Fibroblast of skin of right quadriceps (primary cell): ENCODE measurements at regions not wholly inside any gene's neighbourhood (a gene's known extent, or its start where the extent isn't known, plus 50 kb on each side); places are given as distances from the start of the nearest gene placed in this dataset.
A peak's percentile ranks its signal among the peaks of the same experiment; 100 is the strongest.

ENCODE experiments used
- DNase-seq: peaks from one replicate; pipeline ENCODE4 v3.0.0-alpha.2; 2013

DNA sequence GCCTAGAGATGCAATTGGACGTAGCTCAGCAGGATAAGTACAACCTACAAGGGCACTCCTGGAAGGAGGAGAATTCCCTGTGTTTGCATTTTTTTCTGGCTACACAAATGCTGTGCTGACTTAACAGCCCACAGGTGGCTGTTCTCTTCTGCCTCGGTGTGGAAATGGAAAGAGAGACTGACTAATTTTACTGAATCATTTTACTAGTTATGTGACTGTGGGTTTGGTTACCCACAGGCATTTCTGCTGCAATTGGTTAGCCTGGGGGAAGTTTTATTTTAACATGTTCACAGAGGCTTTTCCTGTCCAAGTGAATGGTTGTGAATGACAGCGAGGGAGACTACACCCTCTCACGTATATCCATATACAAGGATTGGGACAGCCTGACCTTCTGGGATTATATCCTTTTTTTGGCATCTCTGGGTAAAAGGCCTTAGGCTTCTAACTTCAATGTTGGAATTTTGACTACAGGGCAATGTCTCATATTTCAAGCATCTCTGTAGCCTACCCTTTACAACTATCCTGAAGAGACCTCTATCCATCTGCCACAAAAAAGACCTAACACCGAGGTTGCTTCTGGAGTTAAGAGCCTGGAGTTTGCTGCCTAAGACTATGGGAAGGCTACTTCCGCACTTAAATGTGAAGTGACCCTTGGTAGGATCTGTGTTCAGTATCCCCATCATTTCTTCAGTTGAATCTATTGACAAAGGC lies 67.2 kb upstream of the TP63 start:
- DNase-seq: peak; percentile 95

DNA sequence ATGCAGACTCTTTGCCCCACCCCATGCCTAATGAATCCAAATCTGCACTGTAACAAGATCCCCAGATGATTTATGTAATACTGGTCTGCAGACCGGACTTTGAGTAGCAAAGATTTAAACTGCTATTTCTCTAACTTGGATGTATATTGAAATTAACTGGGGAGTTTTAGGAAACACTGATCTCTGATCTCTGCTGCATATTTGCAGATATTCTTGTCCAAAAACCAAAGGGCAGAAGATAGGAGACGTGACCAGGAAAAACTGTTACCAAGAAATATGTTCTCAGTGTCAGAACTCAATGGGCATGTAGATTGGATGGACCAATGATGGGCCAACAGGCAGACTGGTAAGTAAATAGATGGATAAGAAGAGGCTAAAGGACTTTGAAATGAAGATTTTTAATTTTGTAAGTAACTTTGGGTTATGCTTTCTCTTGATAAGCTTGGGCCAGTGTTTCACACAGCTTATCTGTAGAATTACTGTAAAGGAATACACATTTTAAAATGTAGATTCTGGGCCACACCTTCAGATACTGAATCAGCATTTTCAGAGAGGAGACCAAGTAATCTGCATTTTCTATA lies 64.5 kb upstream of the TP63 start:
- DNase-seq: no peak

- no peak for DNase-seq
Observed at GRCh38 chr3:189567322-189567721, 63.9 kb upstream of the TP63 start.

DNA sequence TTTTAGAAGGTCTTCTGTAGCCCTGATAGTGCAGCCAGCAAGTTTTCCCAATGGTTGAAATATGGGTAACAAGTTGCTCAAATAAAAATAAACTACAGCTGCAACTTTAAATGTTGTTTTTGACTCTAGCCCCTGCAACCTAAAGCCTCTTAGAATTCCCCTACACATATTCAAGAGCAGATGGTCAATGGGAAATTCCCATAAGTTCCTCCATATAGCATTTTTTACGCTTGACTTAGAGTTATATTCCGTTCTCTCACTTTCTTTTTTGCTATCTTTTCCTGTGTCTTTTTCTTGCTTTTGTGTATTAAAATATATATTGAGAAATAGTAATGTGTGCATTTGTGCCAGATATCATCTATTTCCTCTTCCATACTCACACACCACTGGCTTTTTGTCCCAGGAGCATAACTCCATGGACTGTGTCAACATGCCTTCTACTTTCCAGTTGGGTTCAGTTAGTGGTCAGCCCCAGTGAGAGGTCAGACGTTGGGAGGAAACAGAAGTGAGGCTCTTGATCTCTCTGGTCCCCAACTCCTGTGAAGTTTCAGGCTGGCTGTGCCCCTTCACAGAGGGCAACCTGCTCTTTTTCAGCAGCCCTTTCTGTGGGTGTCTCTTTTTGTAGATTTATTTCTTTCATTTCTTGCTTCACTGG lies 63.3 kb upstream of the TP63 start:
- no peak for DNase-seq

DNA sequence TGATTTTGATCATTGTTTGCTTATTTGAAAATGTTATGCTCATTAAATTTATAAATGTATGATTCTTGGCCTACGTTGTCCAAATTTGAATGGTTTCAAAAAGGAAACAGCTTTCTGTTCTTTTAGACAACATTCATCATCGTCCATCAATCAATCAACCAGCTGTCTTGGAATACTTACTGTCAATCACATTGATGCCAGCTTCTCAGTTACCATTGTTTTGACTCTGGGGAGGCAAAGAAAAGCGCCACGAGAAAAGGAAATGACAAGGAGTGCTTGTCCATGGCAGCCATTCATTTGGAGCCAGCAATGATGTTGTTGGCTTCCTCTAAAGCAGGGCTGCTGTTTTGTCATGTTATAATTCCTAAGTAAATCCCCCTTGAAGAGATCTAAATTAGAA lies 62.2 kb upstream of the TP63 start:
- no peak for DNase-seq

GRCh38 chr3:189569473-189569872 lies 61.7 kb upstream of the TP63 start:
- no peak for DNase-seq

DNA sequence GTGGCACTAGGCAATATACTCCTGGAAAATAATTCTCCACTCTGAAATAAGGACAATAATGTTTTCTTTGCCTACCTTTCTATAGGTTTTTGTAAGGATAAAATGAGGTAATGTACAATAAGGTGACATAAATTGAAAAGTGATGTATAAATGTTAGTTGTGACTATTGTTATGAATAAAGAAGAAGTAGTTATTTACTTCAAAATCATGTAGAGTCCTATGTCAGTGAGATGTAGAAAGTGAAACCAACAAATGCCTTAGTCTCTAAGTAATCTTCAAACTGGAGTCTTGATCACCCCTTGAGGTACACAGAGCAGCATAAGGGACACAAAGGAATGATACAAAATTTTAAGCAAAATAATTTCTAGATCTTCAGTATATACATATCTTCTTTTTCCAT lies 60.3 kb upstream of the TP63 start:
- DNase-seq: no peak

GRCh38 chr3:189572249-189572648 lies 58.9 kb upstream of the TP63 start:
- DNase-seq: peak; percentile 26

DNA sequence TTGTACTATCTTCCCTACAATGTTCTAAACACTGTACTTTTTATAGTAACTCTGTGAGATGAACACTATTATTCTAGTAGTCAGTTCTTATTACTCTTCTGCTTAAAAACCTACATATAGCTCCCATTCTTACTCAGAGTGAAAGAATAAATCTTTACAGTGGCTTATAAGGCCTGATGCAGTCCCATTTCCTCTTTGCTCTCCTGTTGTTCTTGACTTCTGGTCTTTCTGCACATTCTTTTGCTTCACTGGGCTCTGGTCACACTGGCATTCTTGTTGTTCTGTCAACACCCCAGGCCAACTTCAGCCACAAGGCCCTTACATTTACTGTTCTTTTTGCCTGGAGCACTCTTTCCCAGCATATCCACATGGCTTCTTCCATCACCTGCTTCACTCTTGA lies 58.2 kb upstream of the TP63 start:
- DNase-seq: no peak

DNA sequence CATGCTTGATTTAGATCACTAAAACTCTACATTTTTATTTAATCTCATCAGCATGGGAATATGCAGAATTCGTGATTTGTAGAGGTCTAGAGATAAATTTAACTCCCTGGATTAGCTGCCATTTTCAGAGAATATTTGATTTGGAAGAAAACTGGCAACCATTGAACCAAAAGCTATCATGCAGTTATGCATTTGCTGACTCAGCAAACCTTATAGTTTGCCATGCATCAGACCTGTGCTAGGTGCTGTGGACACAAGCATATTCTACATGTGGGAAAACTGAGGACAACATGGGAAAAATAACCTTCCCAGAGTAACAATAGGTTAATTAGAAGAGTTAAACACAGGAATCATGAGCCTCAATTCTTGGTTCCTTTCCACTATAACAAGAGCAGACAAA lies 54.7 kb upstream of the TP63 start:
- DNase-seq: no peak

GRCh38 chr3:189577050-189577951 lies 53.9 kb upstream of the TP63 start:
- DNase-seq: no peak

GRCh38 chr3:189580190-189580589 lies 51.0 kb upstream of the TP63 start:
- DNase-seq: no peak
